Tongue (tissue), 1 donor: ENCODE measurements at regions not wholly inside any gene's neighbourhood (a gene's known extent, or its start where the extent isn't known, plus 50 kb on each side); places are given as distances from the start of the nearest gene placed in this dataset.
"Not testable (repeated sequence)": the region's sequence is repeated elsewhere in the genome, so short reads cannot be mapped to it uniquely, and the experiment has no call there.

Experiments
- DNase-seq: peaks from one replicate; pipeline ENCODE4 v3.0.0-alpha.2; 2015

DNA sequence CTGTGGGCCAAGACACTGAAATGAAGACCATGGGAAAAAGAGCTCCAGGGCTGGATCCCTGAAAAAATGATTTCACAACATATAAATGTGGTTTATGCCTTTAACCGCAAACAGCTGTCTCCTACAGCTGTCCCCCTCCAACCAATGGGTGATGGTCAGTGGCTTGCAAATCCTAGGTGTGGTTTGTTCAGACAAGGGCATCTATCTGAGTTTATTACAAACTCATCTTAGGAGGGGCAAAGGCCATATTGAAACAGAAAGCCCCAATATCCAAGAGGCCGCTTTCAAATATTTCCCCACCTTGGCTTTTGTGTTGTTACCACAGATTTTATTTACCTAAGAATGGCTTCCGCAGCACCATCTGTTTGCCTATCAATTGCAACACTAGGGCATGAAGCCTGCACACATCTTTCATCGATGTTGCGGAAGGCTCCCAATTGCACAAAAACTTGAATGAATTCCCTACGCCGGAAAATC lies 503.6 kb upstream of the AMELY start:
- DNase-seq: peak; percentile 80

DNA sequence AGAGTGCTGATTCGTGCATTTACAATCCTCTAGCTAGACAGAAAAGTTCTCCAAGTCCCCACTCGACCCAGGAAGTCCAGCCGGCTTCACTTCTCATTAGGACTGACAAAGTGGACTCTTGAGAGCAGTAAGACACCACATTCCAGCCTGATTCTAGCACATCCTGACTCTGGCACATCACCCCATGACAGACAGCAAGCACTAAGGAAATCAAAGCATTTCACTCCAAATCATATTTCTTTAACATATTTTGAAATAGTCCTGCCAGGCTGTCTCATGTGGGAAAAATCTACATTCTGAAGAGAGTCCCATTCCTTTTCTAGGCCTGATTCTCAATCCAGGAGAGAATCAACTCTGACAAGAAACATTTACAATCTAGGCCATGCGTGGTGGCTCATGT lies 478.5 kb upstream of the AMELY start:
- no peak for DNase-seq

DNA sequence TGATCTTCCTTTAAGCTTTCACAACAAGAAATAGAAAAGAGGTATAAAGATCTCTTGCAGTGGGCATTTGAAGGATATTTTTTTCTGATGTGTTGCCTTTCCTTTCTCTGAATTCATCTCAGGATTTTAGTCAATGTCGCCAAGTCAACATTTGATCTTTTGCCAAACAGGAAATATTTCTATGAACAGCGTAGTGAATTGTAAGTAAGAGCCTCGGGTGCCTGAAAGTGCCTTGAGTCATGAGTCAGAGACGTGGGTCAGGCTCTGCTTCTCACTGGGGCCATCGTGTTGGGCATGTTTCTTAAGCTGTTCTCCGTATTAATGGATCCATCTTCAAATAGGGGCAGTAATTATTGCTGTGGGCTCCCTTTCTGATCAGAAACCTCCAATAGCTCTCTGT lies 471.4 kb upstream of the AMELY start:
- peak; percentile 3 for DNase-seq

DNA sequence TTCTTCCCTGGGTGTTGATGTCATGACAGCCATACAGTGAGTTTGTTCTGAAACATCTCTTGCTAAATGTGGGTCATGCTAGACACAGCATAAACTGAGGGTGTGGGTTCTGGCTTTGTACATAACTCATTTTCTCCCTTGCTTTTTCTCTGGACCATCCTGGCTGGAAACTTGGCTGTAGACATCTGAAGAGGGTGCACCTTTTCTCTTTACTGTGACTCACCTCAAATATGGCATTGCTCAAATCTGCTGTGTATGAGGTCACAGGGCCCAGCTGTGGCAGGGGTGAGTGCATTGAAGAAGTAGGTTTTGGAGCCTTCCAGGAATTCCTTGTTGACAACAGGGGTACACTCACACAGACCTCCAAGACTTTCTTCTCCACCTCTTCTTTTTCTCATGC lies 465.5 kb upstream of the AMELY start:
- DNase-seq: no peak

DNA sequence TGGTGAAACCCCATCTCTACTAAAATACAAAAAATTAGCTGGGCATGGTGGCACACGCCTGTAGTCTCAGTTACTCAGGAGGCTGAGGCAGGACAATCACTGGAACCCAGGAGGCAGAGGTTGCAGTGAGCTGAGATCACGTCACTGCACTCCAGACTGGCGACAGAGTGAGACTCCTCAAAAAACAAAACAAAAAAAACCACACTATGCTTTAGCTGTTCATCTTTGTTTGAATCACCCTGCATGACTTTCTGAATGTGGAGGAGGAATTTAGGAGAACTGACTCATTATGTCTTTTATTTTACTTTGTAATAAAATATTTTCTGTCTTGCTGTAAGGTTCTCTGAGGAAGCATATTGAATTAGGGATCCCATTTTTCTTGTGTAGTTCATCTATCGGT lies 462.9 kb upstream of the AMELY start:
- DNase-seq: not testable (repeated sequence)

DNA sequence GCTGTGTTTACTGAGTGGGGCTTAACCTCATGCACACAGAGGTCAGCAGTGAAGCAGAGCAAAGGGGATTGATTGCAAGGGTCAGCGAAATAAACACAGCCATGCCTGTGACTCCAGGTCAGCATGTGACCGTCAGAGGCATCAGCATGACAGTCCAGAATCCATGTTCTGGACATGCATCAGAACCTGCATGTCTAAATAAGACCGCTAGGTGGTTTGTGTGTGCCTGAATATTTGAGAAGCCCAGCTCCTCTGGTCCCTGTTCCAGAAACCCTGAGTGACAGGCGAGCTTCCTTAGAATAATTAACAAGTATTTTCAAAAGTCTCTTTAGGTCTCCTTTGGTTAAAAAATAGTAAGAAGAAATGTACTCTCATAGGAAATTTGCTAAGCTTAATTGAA lies 460.4 kb upstream of the AMELY start:
- not testable (repeated sequence) for DNase-seq

DNA sequence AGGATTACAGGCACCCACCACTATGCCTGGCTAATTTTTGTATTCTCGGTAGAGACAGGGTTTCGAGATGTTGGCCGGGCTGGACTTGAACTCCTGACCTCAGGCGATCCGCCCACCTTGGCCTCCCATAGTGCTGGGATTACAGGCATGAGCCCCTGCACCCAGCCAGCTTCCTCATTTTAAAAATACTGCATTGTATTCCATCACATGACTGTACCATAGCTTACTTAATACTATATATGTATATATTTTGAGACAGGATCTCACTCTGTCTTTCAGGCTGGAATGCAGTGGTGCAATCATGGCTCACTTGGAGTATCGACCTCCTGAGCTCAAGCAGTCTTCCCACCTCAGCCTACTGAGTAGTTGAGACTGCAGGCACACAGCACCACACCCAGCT lies 459.5 kb upstream of the AMELY start:
- not testable (repeated sequence) for DNase-seq

DNA sequence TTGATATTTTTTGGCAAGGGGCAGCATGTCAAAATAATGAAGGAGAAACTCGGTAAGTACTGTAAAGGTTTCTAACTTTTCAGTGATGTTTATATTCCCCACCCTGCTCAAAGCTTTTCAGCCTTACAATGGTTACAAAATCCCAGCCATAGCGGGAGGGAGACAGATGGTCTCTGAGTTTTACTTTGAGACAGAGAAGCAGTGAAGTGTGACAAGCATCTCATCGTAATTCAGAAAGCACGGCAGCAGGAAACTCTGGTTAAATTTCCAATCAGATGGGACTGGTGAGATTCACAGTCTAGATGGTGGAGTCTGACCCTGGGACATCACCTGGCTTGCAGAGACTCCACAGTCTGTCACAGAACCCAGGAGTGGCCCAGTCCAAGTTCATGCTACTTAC lies 448.0 kb upstream of the AMELY start:
- DNase-seq: peak; percentile 17

DNA sequence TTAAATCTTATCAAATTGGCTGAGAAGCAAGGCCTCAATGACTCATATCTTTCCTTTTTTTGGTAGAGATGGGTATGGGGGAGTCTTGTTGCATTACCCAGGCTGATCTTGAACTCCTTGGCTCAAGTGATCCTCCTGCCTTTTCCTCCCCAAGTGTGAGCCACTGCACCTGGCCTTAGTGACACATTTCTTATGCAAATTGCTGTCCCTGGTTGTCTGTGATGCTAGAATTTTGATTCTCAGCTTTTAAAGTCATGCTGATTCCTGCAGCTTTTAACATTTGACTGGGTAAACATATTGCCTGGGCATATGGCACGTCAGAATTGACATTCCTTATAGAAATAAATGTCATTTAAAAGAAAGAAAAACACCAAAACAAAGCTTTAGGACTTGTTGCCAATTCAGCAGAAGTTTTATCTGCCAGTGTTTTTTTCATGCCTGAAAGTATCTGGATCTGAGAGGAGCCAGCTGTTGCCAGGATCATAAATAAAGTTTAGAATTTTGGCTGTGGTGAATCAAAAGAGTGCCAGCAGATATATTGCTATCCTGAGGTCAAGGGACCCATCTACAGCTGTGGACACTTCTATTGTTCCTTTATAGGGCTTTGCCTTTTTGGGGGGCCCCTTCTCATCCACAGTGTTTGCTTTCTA lies 446.7 kb upstream of the AMELY start:
- peak; percentile 46 for DNase-seq

DNA sequence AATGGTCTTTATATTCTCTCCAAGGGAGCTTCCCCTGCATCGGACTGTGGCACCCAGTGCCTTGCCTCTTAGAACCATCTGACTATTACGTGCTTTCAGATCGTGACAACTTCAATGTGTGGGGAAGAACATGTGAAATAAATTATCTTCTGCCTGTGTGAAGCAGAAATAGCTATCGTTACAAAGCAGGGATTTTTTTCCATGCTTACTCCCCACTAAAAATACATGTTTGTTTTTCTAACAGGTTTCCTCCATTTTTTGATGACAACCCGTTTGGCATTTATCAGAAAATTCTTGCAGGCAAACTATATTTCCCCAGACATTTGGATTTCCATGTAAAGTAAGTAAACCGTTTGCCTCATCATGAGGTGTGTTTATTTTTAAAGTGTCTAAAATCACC lies 444.3 kb upstream of the AMELY start:
- DNase-seq: peak; percentile 19

DNA sequence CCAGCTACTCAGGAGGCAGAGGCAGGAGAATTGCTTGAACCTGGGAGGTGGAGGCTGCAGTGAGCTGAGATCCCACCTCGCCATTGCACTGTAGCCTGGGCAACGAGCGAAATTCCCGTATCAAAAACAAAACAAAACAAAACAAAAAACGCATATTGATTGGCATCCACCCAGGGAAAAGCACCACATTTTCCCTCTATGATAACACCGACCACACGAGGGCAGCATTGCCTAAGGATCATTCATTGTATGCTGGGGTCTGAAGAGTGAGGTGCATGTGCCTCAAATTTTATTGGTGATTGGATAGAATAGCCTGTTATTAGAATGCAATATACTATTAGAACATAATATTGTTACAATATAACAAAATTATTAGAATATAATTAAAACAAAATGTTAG lies 433.1 kb upstream of the AMELY start:
- peak; percentile 77 for DNase-seq

DNA sequence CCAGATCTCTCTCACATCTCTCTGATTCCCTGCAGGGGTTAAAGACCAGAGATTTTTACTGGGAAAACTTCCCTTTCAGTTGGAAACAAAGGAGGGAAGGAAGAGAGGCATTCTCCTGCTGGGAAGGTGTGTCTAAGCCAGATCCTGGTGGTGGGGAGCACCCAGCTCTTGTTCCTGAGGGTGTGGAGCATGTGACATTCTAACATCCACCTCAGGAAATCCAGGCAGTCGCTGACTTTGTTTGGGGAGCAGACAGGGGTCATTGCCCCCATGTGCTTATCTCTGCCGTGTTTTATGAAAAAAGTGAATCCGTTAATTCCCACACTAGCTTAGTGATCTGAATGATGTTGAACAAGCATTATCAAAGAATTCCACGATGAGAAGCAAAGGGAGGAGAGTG lies 431.7 kb upstream of the AMELY start:
- no peak for DNase-seq

DNA sequence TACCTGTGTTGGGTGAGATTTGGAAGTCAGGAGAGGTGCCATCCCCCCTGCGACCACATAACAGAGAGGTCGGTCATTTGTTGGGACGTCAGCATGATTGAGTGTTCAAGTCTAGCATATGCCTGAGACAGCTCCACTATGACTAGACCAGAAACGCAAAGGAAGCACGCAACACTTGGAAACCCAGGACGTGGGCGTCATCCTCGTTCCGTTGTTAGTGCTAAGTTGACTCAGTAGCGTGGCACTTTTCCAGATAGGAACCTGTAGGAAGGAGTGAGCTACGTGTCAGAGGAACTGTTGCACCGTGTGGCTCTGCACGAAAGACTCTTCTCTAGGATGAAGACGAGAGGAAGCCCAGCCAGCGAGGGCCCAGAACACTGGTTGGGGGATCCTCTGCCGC lies 431.2 kb upstream of the AMELY start:
- not testable (repeated sequence) for DNase-seq

DNA sequence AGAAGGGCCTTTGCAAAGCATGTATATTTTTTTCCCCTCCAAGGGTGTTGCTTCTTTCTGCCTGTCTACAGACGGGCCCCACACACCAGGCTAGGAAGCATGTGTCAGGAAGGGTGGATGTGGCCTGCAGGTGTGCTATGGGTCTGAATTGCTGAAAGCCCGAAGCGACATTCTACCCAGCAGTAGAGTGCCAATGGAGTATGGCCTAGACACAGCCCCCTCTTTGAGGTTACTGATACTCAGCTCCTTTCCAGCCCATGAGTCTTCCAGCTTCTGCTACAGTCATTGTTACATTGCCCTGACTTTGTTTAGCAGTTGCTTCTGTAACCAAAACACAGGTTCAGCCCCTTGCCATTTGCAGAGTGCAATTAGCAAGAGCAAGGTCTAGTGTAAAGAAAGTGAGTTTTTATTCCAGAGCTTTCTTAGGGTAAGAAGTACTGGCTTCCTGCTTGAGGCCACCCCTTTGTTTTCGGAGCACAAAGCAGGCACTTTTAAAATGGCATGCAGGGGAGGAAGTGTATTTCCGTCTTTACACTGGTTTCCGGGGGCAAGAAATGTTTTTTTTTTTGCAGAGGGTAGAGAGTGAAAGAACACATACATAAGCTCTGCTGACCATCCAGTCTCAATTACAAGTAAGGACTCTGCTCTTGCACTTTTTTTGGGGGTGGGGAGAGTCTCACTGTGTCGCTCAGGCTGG lies 428.0 kb upstream of the AMELY start:
- no peak for DNase-seq

DNA sequence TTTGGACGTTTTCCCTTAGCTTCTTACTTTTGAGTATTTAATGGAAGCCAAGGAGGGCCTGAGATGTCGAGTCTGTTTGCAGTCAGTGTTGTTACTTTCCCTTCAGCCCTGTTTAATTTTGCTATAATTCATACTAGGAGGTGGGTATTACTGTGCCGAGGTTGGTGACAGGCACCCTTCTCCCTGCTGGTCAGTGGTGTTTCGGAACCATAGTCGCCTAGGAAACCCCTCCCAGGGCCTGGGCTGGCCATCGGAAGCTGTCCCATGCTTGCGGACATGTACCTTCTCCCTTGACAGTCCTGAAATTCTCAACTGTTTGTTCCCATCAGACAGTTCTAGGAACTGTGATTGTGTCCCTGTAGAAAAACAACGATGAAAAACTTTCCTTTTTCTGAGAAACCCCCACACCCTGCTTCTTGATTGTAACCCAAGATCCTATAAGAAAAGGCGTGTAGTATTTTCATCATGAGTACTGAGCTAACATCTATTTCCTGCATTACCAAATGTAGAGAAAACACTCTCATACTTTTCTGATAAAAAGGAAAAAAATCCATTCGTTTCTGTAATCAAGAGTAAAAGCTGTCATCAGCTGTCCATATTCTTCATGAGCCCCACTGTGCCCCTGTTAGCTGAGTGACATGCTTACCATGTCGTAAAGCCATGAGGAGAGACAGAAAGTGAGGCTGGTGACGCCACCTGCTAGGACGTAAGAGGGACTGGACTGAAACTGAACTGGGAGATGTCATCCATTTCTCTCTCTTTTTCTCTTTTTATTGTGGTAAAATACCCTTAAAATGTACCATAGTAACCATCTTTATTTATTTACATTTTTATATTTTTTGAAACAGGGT lies 424.7 kb upstream of the AMELY start:
- no peak for DNase-seq

DNA sequence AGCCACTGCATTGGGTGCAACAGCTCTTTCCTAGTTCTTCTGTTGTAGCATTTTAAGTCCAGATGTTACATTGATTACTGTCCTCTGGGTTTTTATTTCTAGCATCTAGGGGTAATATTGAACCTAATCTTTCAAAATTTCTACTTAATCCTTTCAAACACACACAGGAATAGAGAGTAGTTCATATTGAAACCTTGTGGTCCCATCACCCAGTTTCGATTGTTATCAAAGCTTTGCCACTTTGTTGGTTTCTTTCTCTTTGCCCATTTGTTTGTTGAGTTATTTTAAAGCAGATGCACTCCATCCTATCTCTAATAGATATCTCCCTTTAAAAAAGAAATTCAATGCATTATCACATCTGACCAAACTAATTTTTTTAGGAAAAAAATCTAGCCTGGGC lies 422.9 kb upstream of the AMELY start:
- DNase-seq: no peak

DNA sequence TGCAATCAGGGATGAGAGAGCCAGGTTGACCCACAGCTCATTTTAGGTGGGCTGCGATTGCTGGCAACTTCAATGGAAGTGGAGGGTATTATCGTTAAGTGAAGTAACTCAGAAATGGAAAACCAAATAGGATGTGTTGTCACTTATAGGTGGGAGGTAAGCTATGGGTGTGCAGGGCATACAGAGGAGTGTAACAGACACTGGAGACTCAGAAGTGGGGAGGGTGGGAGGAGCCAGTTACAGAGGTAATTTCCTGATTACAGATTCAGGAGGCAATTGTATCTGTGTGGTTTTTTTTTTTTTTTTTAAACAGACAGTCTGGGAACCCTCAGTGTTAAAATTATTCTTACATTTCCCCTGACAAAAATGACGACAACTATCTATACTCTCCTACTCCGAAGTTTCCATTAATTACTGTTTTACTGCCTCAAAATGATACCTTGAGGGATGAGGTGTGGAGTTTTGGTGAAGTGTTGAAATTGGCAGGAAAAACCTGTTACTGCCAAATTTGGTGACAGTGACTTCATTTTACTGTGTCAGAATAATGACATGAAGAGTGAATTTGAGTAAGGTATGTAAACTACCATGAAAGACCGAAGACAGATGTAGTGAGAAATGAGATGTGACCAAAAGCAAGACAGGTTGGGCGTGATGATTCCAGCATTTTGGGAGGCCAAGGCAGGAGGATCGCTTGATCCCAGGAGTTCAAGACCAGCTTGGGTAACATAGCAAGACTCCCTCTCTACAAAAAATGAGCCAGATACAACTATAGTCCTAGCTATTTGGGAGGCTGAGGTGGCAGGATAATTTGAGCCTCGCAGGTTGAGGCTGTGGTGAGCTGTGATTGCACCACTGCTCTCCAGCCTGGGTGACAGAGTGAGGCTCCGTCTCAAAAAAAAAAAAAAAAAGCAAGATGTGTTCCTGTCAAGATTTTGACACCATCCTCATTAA lies 415.0 kb upstream of the AMELY start:
- no peak for DNase-seq

DNA sequence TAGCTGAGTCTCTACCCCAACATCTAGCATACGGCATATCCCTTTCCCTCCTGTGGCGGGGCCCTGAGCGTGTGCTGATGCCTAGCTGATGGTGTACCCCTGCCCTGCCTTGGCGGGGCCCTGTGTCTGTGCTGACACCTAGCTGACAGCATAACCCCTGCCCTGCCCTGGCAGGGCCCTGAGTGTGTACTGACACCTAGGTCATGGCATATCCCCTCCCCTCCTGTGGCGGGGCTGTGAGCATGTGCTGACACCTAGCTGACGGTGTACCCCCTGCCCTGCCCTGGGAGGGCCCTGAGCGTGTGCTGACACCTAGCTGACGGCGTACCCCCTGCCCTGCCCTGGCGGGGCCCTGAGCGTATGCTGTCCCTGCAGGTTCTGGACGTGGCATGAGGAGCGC lies 414.0 kb upstream of the AMELY start:
- no peak for DNase-seq

DNA sequence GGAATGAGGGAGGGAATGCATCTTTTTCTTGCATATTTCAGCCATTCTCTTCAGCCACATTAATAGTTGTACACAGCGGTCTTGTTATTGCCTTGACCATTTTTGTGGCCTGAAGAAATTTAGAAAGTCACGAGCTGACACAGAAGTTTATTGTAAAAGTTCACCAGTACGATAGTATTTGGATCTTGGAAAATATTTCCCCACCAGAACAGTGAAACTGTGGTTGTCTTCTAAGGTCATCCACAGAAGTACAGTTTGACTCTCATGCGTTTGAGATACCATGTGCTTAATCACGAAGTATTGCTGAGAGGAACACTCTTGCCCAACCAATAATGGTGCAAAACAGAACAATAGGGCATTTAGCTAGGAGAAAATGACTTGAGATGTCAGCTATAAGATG lies 409.2 kb upstream of the AMELY start:
- no peak for DNase-seq

DNA sequence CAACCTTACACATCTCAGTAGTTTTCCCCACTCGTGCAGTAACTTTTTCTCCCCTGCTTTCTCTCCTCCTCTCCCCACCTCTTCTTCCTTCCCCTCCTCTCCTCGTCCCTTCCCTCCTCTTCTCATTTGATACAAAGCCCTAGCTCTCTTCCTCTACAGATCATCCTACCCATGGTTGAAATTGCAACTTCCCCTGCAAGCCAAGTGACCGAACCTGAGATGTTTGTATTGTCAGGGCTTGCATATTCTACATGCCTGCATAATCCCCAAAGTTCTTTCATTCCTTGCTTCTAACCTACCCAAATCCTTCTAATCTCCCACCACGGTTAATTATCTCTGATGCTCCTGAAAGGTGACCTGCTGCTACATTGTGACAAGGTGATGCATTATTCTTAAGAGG lies 408.6 kb upstream of the AMELY start:
- not testable (repeated sequence) for DNase-seq

DNA sequence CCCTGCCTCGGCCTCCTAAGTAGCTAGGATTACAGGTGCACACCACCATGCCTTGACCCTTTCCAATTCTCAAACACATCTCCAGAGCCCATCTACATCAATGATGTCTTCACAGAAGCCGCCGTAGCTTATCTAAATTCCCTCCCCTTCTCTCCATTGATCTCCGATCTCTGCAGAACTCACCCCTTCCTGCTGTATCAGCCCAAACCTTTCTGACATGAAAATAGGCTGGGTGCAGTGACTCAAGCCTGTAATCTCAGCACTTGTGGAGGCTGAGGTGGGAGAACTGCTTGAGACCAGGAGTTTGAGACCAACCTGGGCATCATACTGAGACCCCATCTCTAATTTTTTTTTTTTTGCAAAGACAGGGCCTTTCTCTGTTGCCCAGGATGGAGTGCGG lies 406.6 kb upstream of the AMELY start:
- no peak for DNase-seq

DNA sequence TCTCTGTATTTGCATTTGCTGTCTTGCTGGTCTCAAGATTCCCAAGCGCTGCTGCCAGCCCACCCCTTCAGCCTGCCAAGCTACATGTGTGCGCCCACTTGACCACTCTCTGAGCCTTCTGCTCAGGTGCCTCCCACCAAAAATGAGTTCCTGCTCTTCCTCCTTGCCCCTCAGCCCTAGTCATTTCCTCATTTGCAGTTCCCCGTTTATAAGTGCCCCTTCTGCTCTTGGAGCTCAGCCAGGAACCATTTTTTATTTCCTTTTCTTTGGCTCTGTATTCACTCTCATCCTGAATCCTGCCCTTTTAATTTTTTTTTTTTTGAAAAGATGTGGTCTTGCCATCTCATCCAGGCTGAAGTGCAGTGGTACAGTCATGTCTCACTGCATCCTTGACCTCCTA lies 406.0 kb upstream of the AMELY start:
- DNase-seq: no peak
